GM18507 (cell line): ENCODE measurements at regions not wholly inside any gene's neighbourhood (a gene's known extent, or its start where the extent isn't known, plus 50 kb on each side); places are given as distances from the start of the nearest gene placed in this dataset.

ENCODE experiments used
- DNase-seq: peaks from one replicate; pipeline ENCODE4 v3.0.0; 2011; ENCODE audit warnings: low read depth; ENCODE audit not compliant: insufficient read length; ENCODE audit errors: extremely low spot score
- FAIRE-seq: peaks from 2 replicates; lab custom pipeline; 2011; peaks lifted over from hg19 to GRCh38; lab: Jason Lieb, UNC

DNA sequence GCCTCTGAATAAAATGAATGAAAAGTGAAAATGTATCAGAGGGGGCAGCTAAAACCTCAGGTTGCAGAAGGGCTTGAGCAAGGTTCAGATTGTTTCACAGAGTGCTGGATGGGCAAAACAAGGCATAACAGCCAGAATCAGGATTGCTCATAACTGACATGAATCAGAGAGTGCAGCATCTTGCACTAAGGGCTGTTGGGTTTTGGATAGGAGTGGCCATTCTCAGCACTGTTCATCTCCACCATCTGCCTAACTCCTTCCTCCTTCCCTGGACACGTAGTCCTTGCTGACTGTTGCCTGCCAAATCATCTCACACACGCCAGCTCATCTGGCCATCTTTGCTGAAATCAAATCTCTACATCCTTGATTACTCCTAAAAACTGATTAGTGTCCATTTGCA is 75.3 kb upstream of the C1QTNF7 start:
- DNase-seq (no peak), FAIRE-seq (no peak)

DNA sequence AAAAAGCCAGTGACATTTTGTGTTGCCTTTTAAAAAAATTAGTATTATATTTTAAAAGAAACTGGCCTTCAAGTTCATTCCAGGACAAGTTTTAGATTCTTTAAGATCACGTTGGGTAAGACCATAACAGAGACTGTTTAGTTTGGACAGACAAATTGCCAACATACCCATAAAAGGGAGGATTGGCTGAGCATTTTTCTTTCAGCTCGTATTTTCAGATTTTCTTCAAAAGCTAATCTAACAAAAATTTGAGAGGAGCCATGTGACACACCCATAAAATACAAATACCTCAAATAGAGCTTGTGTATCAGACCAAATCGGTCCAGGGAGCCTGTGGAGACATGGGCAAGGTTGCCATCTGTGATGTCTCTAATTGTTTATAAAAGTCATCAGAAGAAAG is 74.6 kb upstream of the C1QTNF7 start:
- DNase-seq (no peak), FAIRE-seq (no peak)

DNA sequence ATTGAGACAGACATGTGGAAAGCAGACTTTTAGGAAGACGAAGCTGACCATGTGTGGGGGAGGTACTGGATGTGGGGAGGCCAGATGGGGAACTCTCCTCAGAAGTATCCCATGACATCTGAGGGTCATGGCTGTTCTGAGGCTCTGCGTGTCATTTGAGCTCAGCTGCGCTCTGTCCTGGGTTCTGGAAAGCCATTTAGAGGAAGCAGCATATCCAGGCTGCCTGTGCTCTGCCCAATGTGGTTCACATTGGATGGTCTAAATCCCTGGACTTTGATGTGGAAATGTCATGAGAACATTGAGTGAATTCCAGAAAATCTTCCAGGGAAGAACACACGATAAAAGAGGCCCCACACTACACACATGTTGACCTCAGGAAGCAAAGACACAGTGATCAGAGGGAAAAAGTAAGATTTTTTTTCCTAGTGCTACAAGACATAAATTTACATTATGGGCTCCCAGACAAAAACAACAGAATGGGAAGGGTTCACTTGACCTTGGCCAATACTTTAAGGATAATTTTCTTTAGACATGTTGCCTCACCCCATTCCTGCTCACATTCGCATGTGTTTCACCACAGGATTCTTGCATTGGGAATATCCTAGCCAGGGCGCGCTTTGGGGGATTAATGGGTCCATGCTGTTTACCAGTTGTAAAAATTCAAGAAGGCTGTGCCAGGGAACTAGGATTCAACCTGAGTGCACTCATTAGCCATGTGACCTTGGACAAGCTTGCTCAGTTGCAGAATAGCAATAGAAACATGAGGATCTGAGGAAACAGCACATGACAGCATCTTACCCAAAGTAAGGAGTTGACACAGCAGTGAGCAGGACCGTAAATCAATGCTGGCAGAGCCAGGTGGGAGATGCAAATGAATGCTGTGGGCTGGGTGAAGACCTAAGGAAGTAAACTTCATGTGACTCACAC is 73.2 kb upstream of the C1QTNF7 start:
- FAIRE-seq (no peak), DNase-seq (no peak)

- FAIRE-seq, result no peak
- DNase-seq, result no peak
These were observed 66.3 kb upstream of the C1QTNF7 start for GRCh38 chr4:15361529-15361928.

DNA sequence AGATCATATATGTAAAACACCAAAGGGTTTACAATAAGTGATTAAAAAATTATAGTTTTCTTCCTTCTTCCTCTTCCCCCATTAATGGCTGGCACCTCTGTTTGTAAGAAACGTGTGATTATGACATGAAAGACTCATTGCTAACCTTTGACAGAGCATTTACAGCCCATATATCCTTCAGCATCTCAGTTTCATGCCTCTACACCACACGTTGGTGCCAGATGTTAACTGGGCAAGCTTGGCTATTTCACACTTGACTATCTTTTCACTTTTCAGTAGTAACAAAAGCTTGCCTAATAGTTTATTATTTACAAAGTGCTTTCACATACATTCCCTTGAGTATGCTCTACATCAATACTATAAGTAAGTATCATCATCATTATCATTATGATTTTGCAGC is 65.3 kb upstream of the C1QTNF7 start:
- FAIRE-seq (no peak), DNase-seq (no peak)

GRCh38 chr4:15364183-15364582 is 63.6 kb upstream of the C1QTNF7 start:
- FAIRE-seq, result no peak
- DNase-seq, result no peak

DNA sequence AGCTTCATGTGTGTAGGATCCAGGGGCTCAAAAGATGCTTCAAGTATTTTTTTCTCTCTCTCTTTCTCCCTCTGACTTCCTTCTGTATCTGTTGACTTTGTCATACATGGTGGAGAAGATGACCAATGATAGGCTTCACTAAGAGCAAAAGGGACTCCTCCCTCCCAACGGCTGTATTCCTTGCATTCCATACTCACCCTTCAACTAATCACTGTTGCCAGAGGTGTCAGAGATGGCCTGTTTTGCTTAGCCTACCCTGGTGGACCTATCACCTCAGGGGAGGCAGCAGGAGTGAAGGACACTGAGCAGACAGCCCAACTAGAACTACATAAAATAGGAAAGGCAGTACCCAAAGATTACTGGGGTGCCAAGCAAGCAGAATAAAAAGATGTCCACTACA is 62.2 kb upstream of the C1QTNF7 start:
- DNase-seq, result no peak
- no peak for FAIRE-seq

DNA sequence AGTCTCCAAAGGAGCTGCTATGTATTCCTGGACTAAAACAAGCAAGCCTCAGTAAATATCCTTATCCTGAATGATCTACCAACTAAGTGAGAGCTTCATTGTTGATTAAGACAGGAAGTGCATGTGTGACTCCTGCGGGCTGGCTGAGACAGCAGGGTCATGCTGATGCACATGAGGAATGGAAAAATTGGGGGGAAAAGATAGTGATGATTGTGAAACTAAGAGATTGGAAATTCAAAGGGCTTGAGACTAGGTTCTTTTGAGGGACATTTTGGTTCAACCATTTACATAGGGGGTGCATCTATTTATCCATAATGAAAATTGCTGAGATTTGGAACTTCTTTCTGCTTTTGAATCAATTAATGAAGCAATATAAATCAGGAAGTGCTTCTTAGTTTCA is 61.1 kb upstream of the C1QTNF7 start:
- no peak for FAIRE-seq

GRCh38 chr4:15368856-15369255 is 59.0 kb upstream of the C1QTNF7 start:
- DNase-seq (no peak), FAIRE-seq (no peak)

More for the DNA sequence above, 61.1 kb upstream of the C1QTNF7 start:
- DNase-seq, result no peak

GRCh38 chr4:15370296-15370695 is 57.5 kb upstream of the C1QTNF7 start:
- FAIRE-seq, result no peak
- DNase-seq, result no peak

DNA sequence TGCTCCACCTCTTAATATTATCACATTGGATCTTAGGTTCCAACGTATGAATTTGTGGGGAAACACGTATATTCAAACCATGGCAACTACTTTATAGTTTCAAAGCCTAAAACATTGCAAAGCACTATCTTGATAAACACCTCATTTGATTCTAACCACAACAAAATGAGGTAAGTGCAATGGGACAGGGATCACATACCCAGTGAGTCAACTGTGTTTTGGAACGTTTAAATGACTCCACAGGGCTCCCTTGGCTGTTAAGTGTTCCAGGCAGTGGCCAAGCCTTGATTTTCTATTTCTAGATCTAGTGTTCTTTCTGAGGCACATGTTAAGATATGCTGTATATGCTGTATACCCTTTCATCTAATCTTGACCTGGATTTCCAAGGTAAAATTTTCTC is 54.5 kb upstream of the C1QTNF7 start:
- no peak for FAIRE-seq

DNA sequence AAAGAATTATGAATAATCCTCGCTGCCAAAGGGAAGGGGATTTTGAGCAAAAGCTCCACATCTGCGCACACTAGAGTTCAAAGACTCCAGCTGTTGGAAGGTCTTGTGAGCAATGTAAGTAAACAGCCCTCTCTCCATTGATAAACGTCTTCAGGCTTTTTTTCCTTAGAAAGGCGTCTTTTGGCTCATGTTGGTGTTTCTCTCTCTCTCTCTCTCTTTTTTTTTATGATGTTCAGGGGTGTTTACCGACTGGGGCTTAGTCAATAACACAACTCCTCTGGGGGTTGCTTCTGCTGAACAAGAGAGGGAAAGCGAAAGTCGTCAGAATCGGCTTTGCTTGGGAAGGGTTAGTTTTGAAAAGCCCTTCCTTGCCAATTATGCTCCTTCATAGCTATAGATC is 53.2 kb upstream of the C1QTNF7 start:
- FAIRE-seq (no peak), DNase-seq (no peak)

More for the DNA sequence above, 54.5 kb upstream of the C1QTNF7 start:
- DNase-seq, result no peak

- FAIRE-seq (no peak), DNase-seq (no peak)
These were observed 52.2 kb upstream of the C1QTNF7 start for GRCh38 chr4:15375667-15376066.

- DNase-seq (no peak), FAIRE-seq (no peak)
These were observed 51.7 kb upstream of the C1QTNF7 start for GRCh38 chr4:15376145-15376544.

GRCh38 chr4:15376594-15376993 is 51.2 kb upstream of the C1QTNF7 start:
- DNase-seq, result no peak
- no peak for FAIRE-seq
